PC-3 (cell line): ENCODE measurements at regions not wholly inside any gene's neighbourhood (a gene's known extent, or its start where the extent isn't known, plus 50 kb on each side); places are given as distances from the start of the nearest gene placed in this dataset.

Source experiments
- ATAC-seq: fragments of 200-7000 bp; cut with Tn5 transposase; 2 replicates; pipeline ENCODE4 v1.9.1; 2020; ENCODE audit warnings: mild to moderate bottlenecking, moderate library complexity
- BruUV-seq: library from RNA; stranded (reverse); fragments of 400-500 nt; replicated peaks from 2 replicates; lab custom pipeline; 2021; lab: Mats Ljungman, UMichigan
- CTCF ChIA-PET: fragments of 300-600 bp; sonication (Branson Sonifier 250); formaldehyde crosslinking; loops from one replicate; lab custom pipeline; 2022; ENCODE audit warnings: antibody characterized with exemption; lab: Charles Lee
- POLR2A ChIA-PET: fragments of 300-600 bp; sonication (Branson Sonifier 250); formaldehyde crosslinking; loops from one replicate; lab custom pipeline; 2022; ENCODE audit warnings: antibody characterized with exemption; ENCODE audit not compliant: unreplicated experiment; lab: Charles Lee
- DNase-seq: peaks from one replicate; pipeline ENCODE4 v3.0.0-alpha.2; 2015
- H2AFZ ChIP-seq: fragments of 300-600 bp; sonication (generic); 2 replicates; pipeline ENCODE4 v1.6.0; 2016; ENCODE audit warnings: antibody characterized with exemption, low read length
- H3F3A ChIP-seq: fragments of 300-600 bp; sonication (generic); one replicate; pipeline ENCODE4 v1.6.0; 2017; ENCODE audit warnings: antibody characterized with exemption, low read length, control low read depth, mild to moderate bottlenecking; ENCODE audit not compliant: unreplicated experiment
- H3K27ac ChIP-seq: fragments of 300-600 bp; sonication (generic); 2 replicates; pipeline ENCODE4 v1.5.1; 2016; ENCODE audit warnings: mild to moderate bottlenecking, low read length
- H3K27me3 ChIP-seq: fragments of 300-600 bp; sonication (generic); 2 replicates; pipeline ENCODE4 v1.6.1; 2016; ENCODE audit warnings: low read length, mixed read lengths
- H3K36me3 ChIP-seq: fragments of 300-600 bp; sonication (generic); 2 replicates; pipeline ENCODE4 v1.6.1; 2016; ENCODE audit warnings: low read depth, mixed run types, low read length, mixed read lengths
- H3K4me1 ChIP-seq: fragments of 300-600 bp; sonication (generic); 2 replicates; pipeline ENCODE4 v1.5.1; 2016; ENCODE audit warnings: low read length; ENCODE audit not compliant: insufficient read depth
- H3K4me2 ChIP-seq: fragments of 300-600 bp; sonication (generic); 2 replicates; pipeline ENCODE4 v1.6.0; 2016; ENCODE audit warnings: low read length
- H3K4me3 ChIP-seq: fragments of 300-600 bp; sonication (generic); 2 replicates; pipeline ENCODE4 v1.5.1; 2016; ENCODE audit warnings: mild to moderate bottlenecking, low read length, mixed read lengths
- H3K79me2 ChIP-seq: fragments of 300-600 bp; sonication (generic); 2 replicates; pipeline ENCODE4 v1.6.1; 2017; ENCODE audit warnings: low read length, mixed read lengths
- H3K9ac ChIP-seq: fragments of 300-600 bp; sonication (generic); 2 replicates; pipeline ENCODE4 v1.6.0; 2016; ENCODE audit warnings: mild to moderate bottlenecking, low read length
- H3K9me2 ChIP-seq: fragments of 300-600 bp; sonication (generic); replicated peaks from 2 replicates; pipeline ENCODE4 v1.6.1; 2016; ENCODE audit warnings: mixed run types, low read length, mixed read lengths
- H3K9me3 ChIP-seq: fragments of 300-600 bp; sonication (generic); 2 replicates; pipeline ENCODE4 v1.6.1; 2016; ENCODE audit warnings: low read length, mixed read lengths
- H4K20me1 ChIP-seq: fragments of 300-600 bp; sonication (generic); 2 replicates; pipeline ENCODE4 v1.6.1; 2016; ENCODE audit warnings: low read length, mixed read lengths
- CTCF ChIP-seq: fragments of 300-600 bp; sonication (generic); conservative IDR thresholded peaks from 2 replicates; pipeline ENCODE4 v1.5.1; 2017; ENCODE audit warnings: antibody characterized with exemption, low read depth, mild to moderate bottlenecking, low read length
- EZH2 ChIP-seq: fragments of 300-600 bp; sonication (generic); IDR thresholded peaks from one replicate; pipeline ENCODE4 v1.6.1; 2017; ENCODE audit warnings: antibody characterized with exemption, mild to moderate bottlenecking, low read length; ENCODE audit not compliant: unreplicated experiment
- EZH2phosphoT487 ChIP-seq: fragments of 300-600 bp; sonication (generic); IDR thresholded peaks from 2 replicates; pipeline ENCODE4 v1.6.1; 2018; ENCODE audit warnings: mild to moderate bottlenecking, antibody characterized with exemption, low read length, borderline replicate concordance
- intact Hi-C: fragments of 100-400 bp; cut with micrococcal nuclease; formaldehyde crosslinking; loops from 2 replicates; pipeline ENCODE4 v1.9.0; 2023

- H3K79me2 ChIP-seq: no peaks in the 10 kb centered on the region
- no peaks in the 10 kb centered on the region for H3K36me3 ChIP-seq
- TF ChIP-seq CTCF: no peak
- no peak for TF ChIP-seq EZH2
- TF ChIP-seq EZH2phosphoT487: no peak
- ATAC-seq (peak; percentile 76), DNase-seq (peak; percentile 16)
- H3F3A ChIP-seq: no peaks in the 10 kb centered on the region
- H2AFZ ChIP-seq: peak overlapping the region; percentile 72
- ChIA-PET CTCF (no interaction called here), POLR2A (no interaction called here)
- no peaks in the 10 kb centered on the region for H3K9me2 ChIP-seq
- H3K9me3 ChIP-seq: no peaks in the 10 kb centered on the region
- no peak overlapping the region for H3K27ac ChIP-seq
- H3K27me3 ChIP-seq: no peaks in the 10 kb centered on the region
- intact Hi-C loops: no loop called here
- H3K4me1 ChIP-seq: peaks cover 16% of the 10 kb centered on the region
- H4K20me1 ChIP-seq: no peaks in the 10 kb centered on the region
- H3K4me2 ChIP-seq: peak overlapping the region; percentile 26; the same call in 1 of the 2 replicates
- H3K4me3 ChIP-seq: no peak overlapping the region
- no TSS peak for BruUV-seq
- H3K9ac ChIP-seq: no peak overlapping the region
Measured at GRCh38 chr10:92760609-92761008, 70.9 kb downstream of the HHEX start.

GRCh38 chr10:92761571-92761970 lies 71.8 kb downstream of the HHEX start:
- Histone ChIP-seq H3K4me2 (no peak overlapping the region), H3K9ac (no peak overlapping the region), H3K79me2 (no peaks in the 10 kb centered on the region), H3K9me2 (no peaks in the 10 kb centered on the region), H3K27ac (no peak overlapping the region), H4K20me1 (no peaks in the 10 kb centered on the region), H3F3A (no peaks in the 10 kb centered on the region), H3K9me3 (no peaks in the 10 kb centered on the region), H3K4me3 (no peak overlapping the region), H2AFZ (no peak overlapping the region), H3K36me3 (no peaks in the 10 kb centered on the region), H3K27me3 (no peaks in the 10 kb centered on the region), H3K4me1 (peaks cover 12% of the 10 kb centered on the region)
- ATAC-seq (no peak), DNase-seq (no peak)
- ChIA-PET CTCF (no interaction called here), POLR2A (no interaction called here)
- no peak for TF ChIP-seq CTCF
- no peak for TF ChIP-seq EZH2
- TF ChIP-seq EZH2phosphoT487: no peak
- intact Hi-C loops: no loop called here
- BruUV-seq: no TSS peak

GRCh38 chr10:92763634-92764155 lies 73.9 kb downstream of the HHEX start:
- ChIA-PET POLR2A (interaction anchor here (0.6 kb wide), 1 partner anchor 195 kb away, joined by 10 read pairs; no protein-coding TSS in a partner anchor), CTCF (no interaction called here)
- Histone ChIP-seq H2AFZ (no peak overlapping the region), H3K4me2 (no peak overlapping the region), H3K9me2 (no peaks in the 10 kb centered on the region), H3K4me3 (no peak overlapping the region), H3K27ac (no peak overlapping the region), H3K4me1 (peaks cover 6% of the 10 kb centered on the region), H3F3A (no peaks in the 10 kb centered on the region), H3K9ac (no peak overlapping the region), H3K36me3 (no peaks in the 10 kb centered on the region), H3K79me2 (no peaks in the 10 kb centered on the region), H3K27me3 (no peaks in the 10 kb centered on the region), H4K20me1 (no peaks in the 10 kb centered on the region), H3K9me3 (no peaks in the 10 kb centered on the region)
- no TSS peak for BruUV-seq
- DNase-seq: no peak
- no peak for ATAC-seq
- intact Hi-C loops: no loop called here
- TF ChIP-seq CTCF (no peak), EZH2 (no peak), EZH2phosphoT487 (no peak)
